ENCODE measurements at regions not wholly inside any gene's neighbourhood (a gene's known extent, or its start where the extent isn't known, plus 50 kb on each side); places are given as distances from the start of the nearest gene placed in this dataset.
A peak's percentile ranks its signal among the peaks of the same experiment; 100 is the strongest.

DNA sequence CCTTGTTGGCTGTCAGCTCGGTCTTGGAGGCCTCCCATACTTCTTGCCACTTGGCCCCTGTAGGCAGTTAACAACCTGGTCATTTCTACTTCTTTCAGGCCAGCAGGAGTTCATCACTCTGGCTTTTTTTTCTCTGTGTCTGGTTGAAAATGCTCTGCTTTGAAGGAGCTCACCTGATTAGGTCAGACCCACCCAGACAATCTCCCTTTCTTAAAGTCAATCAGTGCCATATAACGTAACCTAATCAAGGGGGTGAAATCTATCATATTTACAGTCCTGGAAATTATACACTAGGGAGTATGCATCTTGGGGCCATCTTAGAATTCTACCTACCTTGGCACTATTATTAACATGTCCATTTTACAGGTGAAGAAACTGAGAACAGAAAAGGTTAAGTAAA is 155.4 kb downstream of the SREK1 start:
- TF ChIP-seq TCF12 (IDR thresholded peaks at IDR 0.05; ENCODE audit: low read depth) (no peak), EP300 (IDR thresholded peaks at IDR 0.05; ENCODE audit: borderline replicate concordance) (no peak), FOXM1 (IDR thresholded peaks at IDR 0.05; ENCODE audit: borderline replicate concordance, low read depth) (no peak), ZBTB7A (IDR thresholded peaks at IDR 0.05; ENCODE audit: low read depth) (no peak), TEAD4 (IDR thresholded peaks at IDR 0.05) (no peak), TAF1 (IDR thresholded peaks at IDR 0.05; ENCODE audit: low read depth) (no peak), YY1 (IDR thresholded peaks at IDR 0.05; ENCODE audit: low read depth) (no peak), NFIC (IDR thresholded peaks at IDR 0.05) (no peak), CEBPB (IDR thresholded peaks at IDR 0.05) (no peak), CREB1 (IDR thresholded peaks at IDR 0.05; ENCODE audit: low read depth) (no peak), RAD21 (IDR thresholded peaks at IDR 0.05; ENCODE audit: low read depth) (no peak), EGR1 (IDR thresholded peaks at IDR 0.05) (no peak)
- TF ChIP-seq, protein P1, sequence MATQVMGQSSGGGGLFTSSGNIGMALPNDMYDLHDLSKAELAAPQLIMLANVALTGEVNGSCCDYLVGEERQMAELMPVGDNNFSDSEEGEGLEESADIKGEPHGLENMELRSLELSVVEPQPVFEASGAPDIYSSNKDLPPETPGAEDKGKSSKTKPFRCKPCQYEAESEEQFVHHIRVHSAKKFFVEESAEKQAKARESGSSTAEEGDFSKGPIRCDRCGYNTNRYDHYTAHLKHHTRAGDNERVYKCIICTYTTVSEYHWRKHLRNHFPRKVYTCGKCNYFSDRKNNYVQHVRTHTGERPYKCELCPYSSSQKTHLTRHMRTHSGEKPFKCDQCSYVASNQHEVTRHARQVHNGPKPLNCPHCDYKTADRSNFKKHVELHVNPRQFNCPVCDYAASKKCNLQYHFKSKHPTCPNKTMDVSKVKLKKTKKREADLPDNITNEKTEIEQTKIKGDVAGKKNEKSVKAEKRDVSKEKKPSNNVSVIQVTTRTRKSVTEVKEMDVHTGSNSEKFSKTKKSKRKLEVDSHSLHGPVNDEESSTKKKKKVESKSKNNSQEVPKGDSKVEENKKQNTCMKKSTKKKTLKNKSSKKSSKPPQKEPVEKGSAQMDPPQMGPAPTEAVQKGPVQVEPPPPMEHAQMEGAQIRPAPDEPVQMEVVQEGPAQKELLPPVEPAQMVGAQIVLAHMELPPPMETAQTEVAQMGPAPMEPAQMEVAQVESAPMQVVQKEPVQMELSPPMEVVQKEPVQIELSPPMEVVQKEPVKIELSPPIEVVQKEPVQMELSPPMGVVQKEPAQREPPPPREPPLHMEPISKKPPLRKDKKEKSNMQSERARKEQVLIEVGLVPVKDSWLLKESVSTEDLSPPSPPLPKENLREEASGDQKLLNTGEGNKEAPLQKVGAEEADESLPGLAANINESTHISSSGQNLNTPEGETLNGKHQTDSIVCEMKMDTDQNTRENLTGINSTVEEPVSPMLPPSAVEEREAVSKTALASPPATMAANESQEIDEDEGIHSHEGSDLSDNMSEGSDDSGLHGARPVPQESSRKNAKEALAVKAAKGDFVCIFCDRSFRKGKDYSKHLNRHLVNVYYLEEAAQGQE (IDR thresholded peaks at IDR 0.05; ENCODE audit: low read depth) = no peak
- TF ChIP-seq, protein P2, sequence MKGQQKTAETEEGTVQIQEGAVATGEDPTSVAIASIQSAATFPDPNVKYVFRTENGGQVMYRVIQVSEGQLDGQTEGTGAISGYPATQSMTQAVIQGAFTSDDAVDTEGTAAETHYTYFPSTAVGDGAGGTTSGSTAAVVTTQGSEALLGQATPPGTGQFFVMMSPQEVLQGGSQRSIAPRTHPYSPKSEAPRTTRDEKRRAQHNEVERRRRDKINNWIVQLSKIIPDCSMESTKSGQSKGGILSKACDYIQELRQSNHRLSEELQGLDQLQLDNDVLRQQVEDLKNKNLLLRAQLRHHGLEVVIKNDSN (IDR thresholded peaks at IDR 0.05) = no peak
- TF ChIP-seq, protein P3, sequence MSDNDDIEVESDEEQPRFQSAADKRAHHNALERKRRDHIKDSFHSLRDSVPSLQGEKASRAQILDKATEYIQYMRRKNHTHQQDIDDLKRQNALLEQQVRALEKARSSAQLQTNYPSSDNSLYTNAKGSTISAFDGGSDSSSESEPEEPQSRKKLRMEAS (IDR thresholded peaks at IDR 0.05) = no peak

DNA sequence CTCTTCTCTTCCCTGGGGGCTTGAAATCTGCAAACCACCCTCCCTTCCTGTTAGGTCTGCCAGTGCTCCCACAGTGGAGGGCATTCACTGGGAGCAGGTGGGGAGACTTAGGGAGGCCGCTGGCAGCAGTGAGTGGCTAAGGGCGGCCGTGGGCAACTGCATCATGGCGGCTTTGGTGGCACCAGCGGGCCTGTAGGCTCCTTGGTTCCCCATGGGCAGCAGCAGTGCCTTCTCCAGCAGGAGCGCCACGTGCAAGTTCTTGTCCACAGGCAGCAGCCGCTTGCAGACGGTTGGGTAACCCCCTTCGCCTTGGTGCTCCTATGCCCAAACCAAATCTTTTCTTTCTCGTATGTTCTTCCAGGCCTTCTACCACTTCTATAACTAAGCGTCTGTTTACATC is 158.2 kb downstream of the SREK1 start:
- no peak for TF ChIP-seq EP300 (IDR thresholded peaks at IDR 0.05; ENCODE audit: borderline replicate concordance)
- TF ChIP-seq CREB1 (IDR thresholded peaks at IDR 0.05; ENCODE audit: low read depth) = no peak
- TF ChIP-seq, protein P1 (IDR thresholded peaks at IDR 0.05; ENCODE audit: low read depth) = no peak

DNA sequence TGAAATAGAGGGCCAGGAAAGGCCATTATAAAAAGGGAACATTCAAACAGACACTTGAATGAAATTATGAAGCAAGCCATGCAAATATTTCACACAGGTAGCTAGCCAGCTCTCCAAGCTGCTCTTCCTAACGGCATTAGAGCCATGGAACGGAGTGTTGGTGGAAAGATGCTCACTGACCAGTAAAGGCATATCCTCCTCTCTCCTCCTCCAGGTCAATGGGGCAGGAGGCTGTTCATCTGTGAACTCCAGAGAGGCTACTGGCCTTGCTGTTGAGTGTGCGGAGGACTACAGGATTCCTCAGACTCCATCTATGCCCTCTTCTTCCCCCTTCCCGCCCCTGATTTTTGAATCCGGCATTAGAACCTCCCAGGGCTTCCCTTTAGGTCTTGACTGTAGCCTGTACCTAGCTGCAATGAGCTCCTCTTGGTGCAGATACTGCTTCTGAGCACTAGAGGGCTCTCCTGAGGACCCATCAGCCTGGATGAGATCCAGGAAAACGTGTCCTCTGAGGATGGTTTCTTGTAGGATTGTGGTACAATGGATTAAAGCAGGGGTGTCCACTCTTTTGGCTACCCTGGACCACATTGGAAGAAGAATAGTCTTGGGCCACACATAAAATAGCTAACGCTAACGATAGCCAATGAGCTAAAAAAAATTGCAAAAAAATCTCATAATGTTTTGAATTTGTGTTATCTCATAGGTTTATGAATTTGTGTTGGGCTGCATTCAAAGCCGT is 162.2 kb downstream of the SREK1 start:
- no peak for TF ChIP-seq FOXM1 (IDR thresholded peaks at IDR 0.05; ENCODE audit: borderline replicate concordance, low read depth)
- TF ChIP-seq, protein P2 (IDR thresholded peaks at IDR 0.05) = 0 out of 2 replicates have a peak, but pooled peaks have one; percentile 12
- peak; percentile 80 for TF ChIP-seq NFIC (IDR thresholded peaks at IDR 0.05)
- peak; percentile 61 for TF ChIP-seq RAD21 (IDR thresholded peaks at IDR 0.05; ENCODE audit: low read depth)

DNA sequence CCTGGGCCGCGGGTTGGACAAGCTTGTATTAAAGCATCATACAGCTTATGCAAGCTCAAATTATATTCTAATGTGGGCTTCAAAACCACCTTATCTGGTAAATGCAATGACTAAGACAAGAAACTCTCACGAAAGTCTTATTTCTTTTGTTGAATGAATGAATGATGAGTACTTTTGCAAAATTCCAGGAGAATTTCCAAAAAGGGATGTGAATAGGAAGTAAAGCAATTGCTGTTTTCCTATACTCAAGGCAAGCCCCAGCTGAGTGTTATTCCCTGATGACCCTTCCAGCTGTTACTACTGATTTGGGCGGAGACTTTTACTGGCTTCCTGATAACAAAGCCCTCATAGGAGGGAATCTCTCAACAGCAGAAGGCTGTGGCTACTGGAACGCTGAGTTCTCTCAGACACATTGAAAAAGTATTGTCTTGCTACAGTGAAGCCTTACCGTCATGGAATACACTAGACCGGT is 162.8 kb downstream of the SREK1 start:
- no peak for TF ChIP-seq EP300 (IDR thresholded peaks at IDR 0.05; ENCODE audit: borderline replicate concordance)
- no peak for TF ChIP-seq CREB1 (IDR thresholded peaks at IDR 0.05; ENCODE audit: low read depth)

DNA sequence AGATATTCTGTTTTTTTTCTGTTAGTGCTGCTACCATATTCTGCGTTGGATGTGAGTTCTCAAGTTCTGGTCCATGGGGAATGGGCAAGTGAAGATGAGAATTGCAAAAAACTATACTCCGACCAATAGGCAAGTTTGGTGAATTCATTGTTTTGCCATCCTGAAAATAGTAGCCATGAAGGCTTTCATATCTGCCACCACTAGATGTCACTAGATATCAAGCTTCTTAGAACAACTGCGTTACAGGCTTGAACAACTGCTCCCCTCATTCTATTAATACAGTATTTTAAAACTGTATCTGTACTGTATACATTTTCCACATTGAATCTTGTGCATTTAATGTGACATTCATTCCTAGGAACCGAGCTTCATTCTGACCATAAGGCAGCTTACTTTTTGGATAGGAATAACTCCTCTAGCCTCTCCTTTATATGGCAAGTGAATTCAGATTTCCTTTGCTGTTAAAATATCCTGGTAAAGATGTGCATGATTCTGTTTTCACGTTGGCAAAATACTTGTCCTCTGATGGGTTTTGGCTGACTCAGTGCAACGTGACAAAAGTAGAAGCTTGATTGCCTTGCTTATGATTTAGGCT is 163.6 kb downstream of the SREK1 start:
- TF ChIP-seq NFIC (IDR thresholded peaks at IDR 0.05) (no peak), RAD21 (IDR thresholded peaks at IDR 0.05; ENCODE audit: low read depth) (peak; percentile 96)

DNA sequence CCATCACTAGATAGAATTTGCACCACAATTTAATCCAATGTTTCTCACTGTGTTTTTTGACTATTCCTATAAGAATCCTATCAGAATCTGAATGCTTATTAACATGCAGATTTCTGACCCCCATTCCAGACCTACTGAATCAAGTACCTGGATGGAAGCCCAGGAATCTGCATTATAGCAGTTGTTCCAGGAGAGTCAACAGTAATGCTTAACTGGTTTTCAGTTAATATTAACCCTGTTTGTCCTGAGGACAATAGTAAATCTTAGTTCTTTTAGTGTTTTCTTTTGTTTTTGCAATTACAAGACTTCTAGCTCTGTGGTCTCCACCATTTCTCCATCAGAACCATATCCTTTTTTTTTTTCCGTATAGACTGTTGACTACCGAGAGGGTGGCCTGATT is 168.2 kb downstream of the SREK1 start:
- no peak for TF ChIP-seq TAF1 (IDR thresholded peaks at IDR 0.05; ENCODE audit: low read depth)
- TF ChIP-seq, protein P2 (IDR thresholded peaks at IDR 0.05) = no peak
- no peak for TF ChIP-seq CREB1 (IDR thresholded peaks at IDR 0.05; ENCODE audit: low read depth)
- TF ChIP-seq YY1 (IDR thresholded peaks at IDR 0.05; ENCODE audit: low read depth) = no peak
- TF ChIP-seq RAD21 (IDR thresholded peaks at IDR 0.05; ENCODE audit: low read depth) = no peak
- TF ChIP-seq, protein P3 (IDR thresholded peaks at IDR 0.05) = no peak
- TF ChIP-seq TEAD4 (IDR thresholded peaks at IDR 0.05) = no peak
- no peak for TF ChIP-seq EGR1 (IDR thresholded peaks at IDR 0.05)

All from Ishikawa (cell line).